Nephron (organoid): ENCODE measurements at regions not wholly inside any gene's neighbourhood (a gene's known extent, or its start where the extent isn't known, plus 50 kb on each side); places are given as distances from the start of the nearest gene placed in this dataset.
"Not testable (repeated sequence)": the region's sequence is repeated elsewhere in the genome, so short reads cannot be mapped to it uniquely, and the experiment has no call there.

Source experiments
- H3K27ac Mint-ChIP-seq, 3 experiments: 2 replicates each; pipeline ENCODE4 v1.8.0; 2020; ENCODE audit warnings: mixed read lengths in 3 of 3, mild to moderate bottlenecking in 2 of 3, moderate library complexity in 1 of 3
- H3K27me3 Mint-ChIP-seq: 2 replicates; pipeline ENCODE4 v1.8.0; 2021; ENCODE audit warnings: low read depth, mild to moderate bottlenecking, moderate library complexity, mixed read lengths
- H3K36me3 Mint-ChIP-seq: 2 replicates; pipeline ENCODE4 v1.8.0; 2020; ENCODE audit warnings: low read depth, mixed read lengths
- H3K4me1 Mint-ChIP-seq: 2 replicates; pipeline ENCODE4 v1.8.0; 2020; ENCODE audit warnings: mixed read lengths
- H3K4me3 Mint-ChIP-seq, 3 experiments: 2 replicates each; pipeline ENCODE4 v1.8.0; 2020; ENCODE audit warnings: mild to moderate bottlenecking in 3 of 3, mixed read lengths in 3 of 3, moderate library complexity in 2 of 3
- H3K9me3 Mint-ChIP-seq: 2 replicates; pipeline ENCODE4 v1.8.0; 2020; ENCODE audit warnings: mixed read lengths
- TF ChIP-seq, protein P1 (sequence below), 3 experiments: fragments of 200-600 bp; sonication (generic); IDR thresholded peaks; one replicate each; pipeline ENCODE4 v1.5.0; 2021; ENCODE audit warnings: antibody characterized with exemption in 3 of 3; ENCODE audit not compliant: unreplicated experiment in 3 of 3

- no peaks in the 10 kb centered on the region for H3K36me3 Mint-ChIP-seq
- H3K27me3 Mint-ChIP-seq: peaks cover 5% of the 10 kb centered on the region
- no peak overlapping the region for H3K27ac Mint-ChIP-seq
- TF ChIP-seq, protein P1, sequence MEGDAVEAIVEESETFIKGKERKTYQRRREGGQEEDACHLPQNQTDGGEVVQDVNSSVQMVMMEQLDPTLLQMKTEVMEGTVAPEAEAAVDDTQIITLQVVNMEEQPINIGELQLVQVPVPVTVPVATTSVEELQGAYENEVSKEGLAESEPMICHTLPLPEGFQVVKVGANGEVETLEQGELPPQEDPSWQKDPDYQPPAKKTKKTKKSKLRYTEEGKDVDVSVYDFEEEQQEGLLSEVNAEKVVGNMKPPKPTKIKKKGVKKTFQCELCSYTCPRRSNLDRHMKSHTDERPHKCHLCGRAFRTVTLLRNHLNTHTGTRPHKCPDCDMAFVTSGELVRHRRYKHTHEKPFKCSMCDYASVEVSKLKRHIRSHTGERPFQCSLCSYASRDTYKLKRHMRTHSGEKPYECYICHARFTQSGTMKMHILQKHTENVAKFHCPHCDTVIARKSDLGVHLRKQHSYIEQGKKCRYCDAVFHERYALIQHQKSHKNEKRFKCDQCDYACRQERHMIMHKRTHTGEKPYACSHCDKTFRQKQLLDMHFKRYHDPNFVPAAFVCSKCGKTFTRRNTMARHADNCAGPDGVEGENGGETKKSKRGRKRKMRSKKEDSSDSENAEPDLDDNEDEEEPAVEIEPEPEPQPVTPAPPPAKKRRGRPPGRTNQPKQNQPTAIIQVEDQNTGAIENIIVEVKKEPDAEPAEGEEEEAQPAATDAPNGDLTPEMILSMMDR (IDR thresholded peaks at IDR 0.05; ENCODE audit: unreplicated experiment in 3 of 3): no peak
- H3K4me1 Mint-ChIP-seq: no peaks in the 10 kb centered on the region
- H3K9me3 Mint-ChIP-seq: peaks cover 11% of the 10 kb centered on the region
- no peak overlapping the region for H3K4me3 Mint-ChIP-seq
Measured at GRCh38 chr13:50292081-50292480, 276.8 kb downstream of the KCNRG start.

DNA sequence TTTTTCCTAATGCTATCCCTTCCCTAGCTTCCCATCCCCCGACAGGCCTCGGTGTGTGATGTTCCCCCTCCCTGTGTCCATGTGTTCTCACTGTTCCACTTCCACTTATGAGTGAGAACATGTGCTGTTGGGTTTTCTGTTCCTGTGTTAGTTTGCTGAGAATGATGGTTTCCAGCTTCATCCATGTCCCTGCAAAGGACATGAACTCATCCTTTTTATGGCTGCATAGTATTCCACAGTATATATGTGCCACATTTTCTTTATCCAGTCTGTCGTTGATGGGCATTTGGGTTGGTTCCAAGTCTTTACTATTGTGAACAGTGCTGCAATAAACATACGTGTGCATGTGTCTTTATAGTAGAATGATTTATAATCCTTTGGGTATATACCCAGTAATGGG, 279.2 kb downstream of the KCNRG start:
- H3K27ac Mint-ChIP-seq, H3K4me1 Mint-ChIP-seq, H3K4me3 Mint-ChIP-seq, H3K27me3 Mint-ChIP-seq, H3K36me3 Mint-ChIP-seq: not testable (repeated sequence)
- peaks cover 21% of the 10 kb centered on the region for H3K9me3 Mint-ChIP-seq

- no peaks in the 10 kb centered on the region for H3K27me3 Mint-ChIP-seq
Measured at GRCh38 chr13:50299546-50300249, 284.5 kb downstream of the KCNRG start.

GRCh38 chr13:50303963-50304721, 288.9 kb downstream of the KCNRG start:
- Mint-ChIP-seq H3K4me1 (peaks cover 15% of the 10 kb centered on the region), H3K9me3 (peaks cover 12% of the 10 kb centered on the region), H3K36me3 (peaks cover 5% of the 10 kb centered on the region), H3K27me3 (no peaks in the 10 kb centered on the region), H3K4me3 (no peak overlapping the region), H3K27ac (no peak overlapping the region)
- TF ChIP-seq, protein P1 (IDR thresholded peaks at IDR 0.05; ENCODE audit: unreplicated experiment in 3 of 3): no peak

More at GRCh38 chr13:50299546-50300249, 284.5 kb downstream of the KCNRG start:
- peaks cover 20% of the 10 kb centered on the region for H3K9me3 Mint-ChIP-seq
- peaks cover under 1% of the 10 kb centered on the region for H3K36me3 Mint-ChIP-seq
- no peak overlapping the region for H3K27ac Mint-ChIP-seq
- H3K4me1 Mint-ChIP-seq: peaks cover 8% of the 10 kb centered on the region
- H3K4me3 Mint-ChIP-seq: no peak overlapping the region
- TF ChIP-seq, protein P1 (IDR thresholded peaks at IDR 0.05; ENCODE audit: unreplicated experiment in 3 of 3): no peak

GRCh38 chr13:50306156-50306555, 290.9 kb downstream of the KCNRG start:
- peaks cover 18% of the 10 kb centered on the region for H3K4me1 Mint-ChIP-seq
- no peak overlapping the region for H3K27ac Mint-ChIP-seq
- peaks cover 12% of the 10 kb centered on the region for H3K9me3 Mint-ChIP-seq
- peaks cover 5% of the 10 kb centered on the region for H3K36me3 Mint-ChIP-seq
- peaks cover 5% of the 10 kb centered on the region for H3K27me3 Mint-ChIP-seq
- H3K4me3 Mint-ChIP-seq: no peak overlapping the region
- TF ChIP-seq, protein P1 (IDR thresholded peaks at IDR 0.05; ENCODE audit: unreplicated experiment in 3 of 3): no peak

- TF ChIP-seq, protein P1 (IDR thresholded peaks at IDR 0.05; ENCODE audit: unreplicated experiment in 3 of 3): no peak
- no peak overlapping the region for H3K4me3 Mint-ChIP-seq
- peaks cover 16% of the 10 kb centered on the region for H3K27me3 Mint-ChIP-seq
- peaks cover 5% of the 10 kb centered on the region for H3K36me3 Mint-ChIP-seq
- peaks cover 26% of the 10 kb centered on the region for H3K4me1 Mint-ChIP-seq
- H3K9me3 Mint-ChIP-seq: peaks cover 9% of the 10 kb centered on the region
- H3K27ac Mint-ChIP-seq: peak overlapping the region; percentile 21 to 34 (median 30)
Measured at GRCh38 chr13:50309318-50309717, 294.1 kb downstream of the KCNRG start.
